ENCODE measurements at regions not wholly inside any gene's neighbourhood (a gene's known extent, or its start where the extent isn't known, plus 50 kb on each side); places are given as distances from the start of the nearest gene placed in this dataset.

DNA sequence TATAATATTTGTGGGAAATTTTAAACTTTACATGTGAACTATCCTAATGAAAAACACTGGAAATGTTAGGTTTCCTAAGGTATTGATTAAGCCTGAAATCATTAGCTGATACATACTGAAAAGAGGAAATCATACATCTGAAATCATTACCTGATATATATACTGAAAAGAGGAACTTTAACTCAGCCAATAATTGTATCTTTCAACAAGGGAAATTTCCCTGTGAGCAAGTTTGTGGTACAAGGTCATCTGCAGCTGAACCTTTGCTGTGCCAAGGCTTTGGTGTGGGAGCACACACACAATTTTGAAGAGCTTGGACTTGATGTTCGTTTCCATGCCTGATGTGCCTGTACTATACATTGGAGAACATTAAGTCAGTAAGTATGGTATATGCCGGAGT is 131.9 kb upstream of the USP9X start:
- TF ChIP-seq CHD2 (IDR thresholded peaks at IDR 0.05; ENCODE audit: low read length, partially characterized antibody) (no peak), POLR2AphosphoS5 (IDR thresholded peaks at IDR 0.05; ENCODE audit: low read depth, low read length) (no peak), NRF1 (IDR thresholded peaks at IDR 0.05; ENCODE audit: low read depth, low read length) (no peak), FOSL2 (IDR thresholded peaks at IDR 0.05; ENCODE audit: borderline replicate concordance, low read depth) (no peak), RAD21 (IDR thresholded peaks at IDR 0.05; ENCODE audit: low read length) (no peak), RXRA (IDR thresholded peaks at IDR 0.05; ENCODE audit: borderline replicate concordance, low read depth) (no peak), EP300 (IDR thresholded peaks at IDR 0.05; ENCODE audit: borderline replicate concordance in 1 of 2, low read depth in 1 of 2, low read length in 1 of 2) (no peak), YY1 (IDR thresholded peaks at IDR 0.05; ENCODE audit: low read depth) (no peak), TAF1 (IDR thresholded peaks at IDR 0.05; ENCODE audit: borderline replicate concordance, low read depth, low read length) (no peak), RFX5 (IDR thresholded peaks at IDR 0.05; ENCODE audit: low read length) (no peak)
- TF ChIP-seq, protein P1, sequence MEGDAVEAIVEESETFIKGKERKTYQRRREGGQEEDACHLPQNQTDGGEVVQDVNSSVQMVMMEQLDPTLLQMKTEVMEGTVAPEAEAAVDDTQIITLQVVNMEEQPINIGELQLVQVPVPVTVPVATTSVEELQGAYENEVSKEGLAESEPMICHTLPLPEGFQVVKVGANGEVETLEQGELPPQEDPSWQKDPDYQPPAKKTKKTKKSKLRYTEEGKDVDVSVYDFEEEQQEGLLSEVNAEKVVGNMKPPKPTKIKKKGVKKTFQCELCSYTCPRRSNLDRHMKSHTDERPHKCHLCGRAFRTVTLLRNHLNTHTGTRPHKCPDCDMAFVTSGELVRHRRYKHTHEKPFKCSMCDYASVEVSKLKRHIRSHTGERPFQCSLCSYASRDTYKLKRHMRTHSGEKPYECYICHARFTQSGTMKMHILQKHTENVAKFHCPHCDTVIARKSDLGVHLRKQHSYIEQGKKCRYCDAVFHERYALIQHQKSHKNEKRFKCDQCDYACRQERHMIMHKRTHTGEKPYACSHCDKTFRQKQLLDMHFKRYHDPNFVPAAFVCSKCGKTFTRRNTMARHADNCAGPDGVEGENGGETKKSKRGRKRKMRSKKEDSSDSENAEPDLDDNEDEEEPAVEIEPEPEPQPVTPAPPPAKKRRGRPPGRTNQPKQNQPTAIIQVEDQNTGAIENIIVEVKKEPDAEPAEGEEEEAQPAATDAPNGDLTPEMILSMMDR (IDR thresholded peaks at IDR 0.05), result no peak
- TF ChIP-seq, protein P2, sequence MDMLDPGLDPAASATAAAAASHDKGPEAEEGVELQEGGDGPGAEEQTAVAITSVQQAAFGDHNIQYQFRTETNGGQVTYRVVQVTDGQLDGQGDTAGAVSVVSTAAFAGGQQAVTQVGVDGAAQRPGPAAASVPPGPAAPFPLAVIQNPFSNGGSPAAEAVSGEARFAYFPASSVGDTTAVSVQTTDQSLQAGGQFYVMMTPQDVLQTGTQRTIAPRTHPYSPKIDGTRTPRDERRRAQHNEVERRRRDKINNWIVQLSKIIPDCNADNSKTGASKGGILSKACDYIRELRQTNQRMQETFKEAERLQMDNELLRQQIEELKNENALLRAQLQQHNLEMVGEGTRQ (IDR thresholded peaks at IDR 0.05; ENCODE audit: borderline replicate concordance, low read depth, low read length), result no peak
